GM12874 (cell line): ENCODE measurements at regions not wholly inside any gene's neighbourhood (a gene's known extent, or its start where the extent isn't known, plus 50 kb on each side); places are given as distances from the start of the nearest gene placed in this dataset.

Experiments used
- CTCF ChIP-seq: IDR thresholded peaks from 2 replicates; pipeline ENCODE4 v1.5.1; 2011; ENCODE audit warnings: low read depth, mild to moderate bottlenecking, control low read depth, low read length, moderate library complexity; ENCODE audit not compliant: insufficient read depth

GRCh38 chr6:149242883-149243282 is 74.6 kb upstream of the TAB2 start:
- no peak for TF ChIP-seq CTCF

GRCh38 chr6:149244105-149244504 is 73.4 kb upstream of the TAB2 start:
- TF ChIP-seq CTCF, result no peak

- no peak for TF ChIP-seq CTCF
Measured at GRCh38 chr6:149246691-149247384, 70.7 kb upstream of the TAB2 start.

- TF ChIP-seq CTCF, result no peak
Measured at GRCh38 chr6:149247385-149247763, 70.1 kb upstream of the TAB2 start.

- no peak for TF ChIP-seq CTCF
Measured at GRCh38 chr6:149248693-149249369, 68.7 kb upstream of the TAB2 start.

- no peak for TF ChIP-seq CTCF
Measured at GRCh38 chr6:149249370-149250357, 67.8 kb upstream of the TAB2 start.

GRCh38 chr6:149250951-149251350 is 66.6 kb upstream of the TAB2 start:
- TF ChIP-seq CTCF, result no peak
